ENCODE measurements at regions not wholly inside any gene's neighbourhood (a gene's known extent, or its start where the extent isn't known, plus 50 kb on each side); places are given as distances from the start of the nearest gene placed in this dataset.

DNA sequence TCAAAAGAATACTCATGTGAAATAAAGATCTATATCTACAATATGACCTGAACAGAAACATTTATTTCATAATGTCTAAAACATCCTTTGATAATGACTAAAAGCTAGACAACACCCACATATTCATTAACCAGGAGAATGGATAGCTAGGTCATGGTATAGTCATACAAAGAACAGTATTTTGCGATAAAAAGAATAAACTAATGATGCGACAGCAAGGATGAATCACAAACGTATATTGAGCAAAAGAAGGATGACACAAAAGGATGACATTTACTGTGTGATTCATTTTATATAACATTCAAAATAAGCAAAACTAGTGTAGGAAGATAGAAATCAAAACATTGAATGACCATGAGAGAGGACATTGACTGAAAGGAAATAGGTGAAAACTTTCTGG, 1233.1 kb downstream of the OTOL1 start:
- TF ChIP-seq, protein P1, sequence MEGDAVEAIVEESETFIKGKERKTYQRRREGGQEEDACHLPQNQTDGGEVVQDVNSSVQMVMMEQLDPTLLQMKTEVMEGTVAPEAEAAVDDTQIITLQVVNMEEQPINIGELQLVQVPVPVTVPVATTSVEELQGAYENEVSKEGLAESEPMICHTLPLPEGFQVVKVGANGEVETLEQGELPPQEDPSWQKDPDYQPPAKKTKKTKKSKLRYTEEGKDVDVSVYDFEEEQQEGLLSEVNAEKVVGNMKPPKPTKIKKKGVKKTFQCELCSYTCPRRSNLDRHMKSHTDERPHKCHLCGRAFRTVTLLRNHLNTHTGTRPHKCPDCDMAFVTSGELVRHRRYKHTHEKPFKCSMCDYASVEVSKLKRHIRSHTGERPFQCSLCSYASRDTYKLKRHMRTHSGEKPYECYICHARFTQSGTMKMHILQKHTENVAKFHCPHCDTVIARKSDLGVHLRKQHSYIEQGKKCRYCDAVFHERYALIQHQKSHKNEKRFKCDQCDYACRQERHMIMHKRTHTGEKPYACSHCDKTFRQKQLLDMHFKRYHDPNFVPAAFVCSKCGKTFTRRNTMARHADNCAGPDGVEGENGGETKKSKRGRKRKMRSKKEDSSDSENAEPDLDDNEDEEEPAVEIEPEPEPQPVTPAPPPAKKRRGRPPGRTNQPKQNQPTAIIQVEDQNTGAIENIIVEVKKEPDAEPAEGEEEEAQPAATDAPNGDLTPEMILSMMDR (tag by site-specific recombination; IDR thresholded peaks at IDR 0.05), result no peak
- TF ChIP-seq ZNF610 (tag by site-specific recombination; IDR thresholded peaks at IDR 0.05; ENCODE audit: borderline replicate concordance) (no peak), KLF7 (tag by site-specific recombination; IDR thresholded peaks at IDR 0.05; ENCODE audit: borderline replicate concordance) (no peak), TRIM28 (IDR thresholded peaks at IDR 0.05; ENCODE audit: borderline replicate concordance, low read length) (no peak)
